ENCODE measurements at regions not wholly inside any gene's neighbourhood (a gene's known extent, or its start where the extent isn't known, plus 50 kb on each side); places are given as distances from the start of the nearest gene placed in this dataset.

GRCh38 chr12:83476695-83477690, 790.3 kb downstream of the TMTC2 start:
- Histone ChIP-seq H3K9me3 (replicated peaks) (no peaks in the 10 kb centered on the region), H3K4me3 (no peak overlapping the region), H3K27ac (replicated peaks) (peak overlapping the region; percentile 64), H3K36me3 (no peaks in the 10 kb centered on the region), H3K4me1 (peaks cover 26% of the 10 kb centered on the region), H3K27me3 (ENCODE audit: low read depth) (no peaks in the 10 kb centered on the region)
- TF ChIP-seq CTCF (IDR thresholded peaks at IDR 0.05; ENCODE audit: borderline replicate concordance) = no peak
- no peak for DNase-seq
- intact Hi-C loops (cut with micrococcal nuclease) = no loop called here

DNA sequence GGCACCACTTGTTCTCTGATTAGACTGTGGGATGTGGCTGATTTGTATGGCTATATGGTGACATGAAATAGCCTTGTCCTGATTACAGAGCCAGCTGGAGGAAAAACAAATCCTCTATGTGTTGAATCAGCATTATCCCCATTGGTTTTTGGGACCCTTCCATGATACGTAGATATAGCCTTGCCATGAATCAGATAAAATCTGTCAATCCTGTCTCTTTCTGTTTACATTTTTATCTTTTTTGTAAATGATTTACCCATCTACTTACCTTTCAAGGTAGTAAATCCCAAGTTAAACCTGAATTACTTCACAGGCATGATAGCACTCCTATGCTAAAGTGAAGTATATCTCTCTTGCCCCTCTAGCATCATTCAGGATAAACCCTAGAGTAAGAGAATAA, 789.3 kb downstream of the TMTC2 start:
- intact Hi-C loops (cut with micrococcal nuclease) = no loop called here
- Histone ChIP-seq H3K4me1 (peaks cover 26% of the 10 kb centered on the region), H3K27me3 (ENCODE audit: low read depth) (no peaks in the 10 kb centered on the region), H3K27ac (replicated peaks) (no peak overlapping the region), H3K4me3 (no peak overlapping the region), H3K36me3 (no peaks in the 10 kb centered on the region), H3K9me3 (replicated peaks) (no peaks in the 10 kb centered on the region)
- TF ChIP-seq CTCF (IDR thresholded peaks at IDR 0.05; ENCODE audit: borderline replicate concordance) = no peak
- DNase-seq = no peak

- intact Hi-C loops (cut with micrococcal nuclease) = no loop called here
- Histone ChIP-seq H3K27ac (replicated peaks) (no peak overlapping the region), H3K27me3 (ENCODE audit: low read depth) (no peaks in the 10 kb centered on the region), H3K4me1 (peaks cover 26% of the 10 kb centered on the region), H3K4me3 (no peak overlapping the region), H3K36me3 (no peaks in the 10 kb centered on the region), H3K9me3 (replicated peaks) (no peaks in the 10 kb centered on the region)
- no peak for TF ChIP-seq CTCF (IDR thresholded peaks at IDR 0.05; ENCODE audit: borderline replicate concordance)
- no peak for DNase-seq
Observed at GRCh38 chr12:83474369-83474768, 787.7 kb downstream of the TMTC2 start.

DNA sequence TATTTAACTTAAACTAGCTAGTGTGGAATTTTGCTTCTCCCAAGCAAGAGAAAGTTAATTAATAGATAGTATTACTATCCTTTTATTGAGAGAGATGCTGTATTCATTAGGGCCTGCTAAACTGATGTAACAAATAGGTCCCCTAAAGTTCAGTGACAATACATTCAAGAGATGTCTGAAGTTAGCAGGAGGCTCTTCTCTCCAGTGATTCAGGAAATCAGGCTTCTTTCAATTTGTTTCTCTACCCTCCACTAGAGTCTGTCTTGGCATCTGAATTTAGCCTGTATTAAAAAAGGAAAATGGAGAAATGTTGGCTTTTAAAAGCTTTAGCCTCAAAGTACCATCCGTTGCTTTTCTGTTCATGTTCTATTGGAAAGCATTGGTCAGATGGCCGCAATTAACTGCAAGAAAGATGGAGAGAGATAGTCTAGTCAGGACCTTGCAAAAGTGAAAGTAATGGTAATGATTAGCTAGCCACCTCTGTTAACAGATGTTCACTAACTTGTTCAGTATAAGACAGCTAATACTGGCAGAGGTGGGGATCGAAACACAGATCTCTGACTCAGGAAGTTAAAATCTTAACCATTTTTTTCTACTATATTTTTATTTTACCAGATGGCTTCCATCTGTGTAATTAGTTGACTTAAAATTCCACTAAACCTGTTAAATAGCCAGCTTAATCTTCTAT, 786.8 kb downstream of the TMTC2 start:
- Histone ChIP-seq H3K27ac (replicated peaks) (no peak overlapping the region), H3K4me3 (no peak overlapping the region), H3K4me1 (peaks cover 23% of the 10 kb centered on the region), H3K27me3 (ENCODE audit: low read depth) (no peaks in the 10 kb centered on the region), H3K36me3 (no peaks in the 10 kb centered on the region), H3K9me3 (replicated peaks) (no peaks in the 10 kb centered on the region)
- no peak for TF ChIP-seq CTCF (IDR thresholded peaks at IDR 0.05; ENCODE audit: borderline replicate concordance)
- intact Hi-C loops (cut with micrococcal nuclease) = no loop called here
- no peak for DNase-seq

DNA sequence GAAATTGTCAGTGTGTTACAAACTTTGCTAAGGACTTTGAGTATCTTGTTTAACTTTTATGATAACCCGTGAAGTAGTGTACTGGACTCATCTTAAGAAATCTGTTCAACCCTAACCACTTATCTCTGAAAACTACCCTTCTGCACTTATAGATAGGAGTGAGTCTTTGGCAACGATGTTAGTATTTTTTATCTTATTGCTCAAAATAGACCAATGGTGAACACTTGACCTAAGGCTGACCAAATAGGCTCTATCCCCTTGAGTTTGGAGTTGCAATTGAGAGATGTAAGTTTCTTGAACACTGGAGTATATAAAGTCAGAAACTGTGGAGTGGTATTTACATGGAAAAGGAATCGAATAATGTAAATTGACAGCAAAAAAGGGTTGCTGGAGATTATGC, 786.1 kb downstream of the TMTC2 start:
- intact Hi-C loops (cut with micrococcal nuclease) = no loop called here
- H3K27ac ChIP-seq (replicated peaks) = no peak overlapping the region
- no peaks in the 10 kb centered on the region for H3K9me3 ChIP-seq (replicated peaks)

More for the DNA sequence above, 786.1 kb downstream of the TMTC2 start:
- Histone ChIP-seq H3K27me3 (ENCODE audit: low read depth) (no peaks in the 10 kb centered on the region), H3K4me3 (no peak overlapping the region), H3K4me1 (peaks cover 16% of the 10 kb centered on the region), H3K36me3 (no peaks in the 10 kb centered on the region)
- no peak for DNase-seq
- no peak for TF ChIP-seq CTCF (IDR thresholded peaks at IDR 0.05; ENCODE audit: borderline replicate concordance)
